ENCODE measurements at regions not wholly inside any gene's neighbourhood (a gene's known extent, or its start where the extent isn't known, plus 50 kb on each side); places are given as distances from the start of the nearest gene placed in this dataset.

DNA sequence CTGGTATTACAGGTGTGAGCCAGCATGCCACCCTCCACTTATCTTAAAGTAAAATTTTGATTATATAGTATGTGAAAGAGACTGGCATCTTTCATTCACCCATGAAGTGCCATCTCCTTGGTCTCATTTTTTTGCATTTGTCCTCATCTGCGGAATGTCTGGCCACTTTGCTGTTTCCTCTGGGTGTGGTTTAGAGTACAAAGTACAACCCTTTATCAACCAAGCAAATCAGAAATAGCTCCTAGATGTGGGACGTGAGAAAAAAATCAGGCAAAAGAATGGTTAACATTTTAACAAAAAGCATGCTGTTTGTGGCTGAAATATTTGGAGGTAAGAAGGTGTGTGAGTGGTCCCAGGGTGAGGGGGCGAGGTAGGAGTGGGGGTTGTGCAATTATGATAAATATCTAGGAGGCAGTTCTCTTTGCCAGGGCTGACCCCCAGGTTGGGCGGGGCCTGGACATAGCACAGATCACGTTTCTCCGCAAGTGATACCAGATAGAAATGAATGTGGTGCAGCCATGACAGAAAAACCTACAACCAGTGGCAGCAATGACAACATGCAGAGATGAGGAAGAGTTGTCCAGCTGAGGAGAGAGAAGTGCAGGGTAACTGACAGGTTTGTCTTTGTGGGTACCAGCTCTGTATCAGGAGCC lies 115.8 kb upstream of the SERTAD2 start:
- DNase-seq = no peak

DNA sequence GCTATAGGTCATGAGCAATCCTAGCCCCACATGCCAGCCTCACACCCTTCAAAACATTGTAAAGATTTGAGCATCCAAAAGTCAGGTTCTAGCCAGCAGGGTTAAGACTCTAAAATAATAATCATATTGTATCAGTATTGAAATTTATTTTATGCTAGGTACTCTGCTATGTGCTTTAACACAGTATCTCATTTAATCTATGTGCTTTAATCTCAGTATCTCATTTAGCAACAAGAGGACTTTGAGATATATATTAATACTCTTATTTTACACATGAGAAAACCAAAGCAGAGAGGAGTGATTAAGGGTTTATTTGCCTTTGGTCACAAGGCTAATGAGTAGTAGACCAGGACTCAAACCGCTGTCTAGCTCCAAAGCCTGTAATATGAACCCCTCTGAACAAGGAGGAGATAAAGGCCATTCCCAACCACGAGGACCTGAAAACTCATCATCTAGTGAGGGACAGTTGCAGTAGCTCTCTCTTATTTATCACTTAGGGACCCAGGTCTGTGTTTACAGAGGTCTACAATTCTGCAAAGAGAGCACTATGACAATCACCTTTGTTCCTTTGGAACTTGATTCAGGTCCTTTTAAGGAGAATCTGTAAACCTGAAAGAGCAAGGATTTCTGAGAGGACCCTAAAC lies 116.5 kb upstream of the SERTAD2 start:
- DNase-seq = no peak

DNA sequence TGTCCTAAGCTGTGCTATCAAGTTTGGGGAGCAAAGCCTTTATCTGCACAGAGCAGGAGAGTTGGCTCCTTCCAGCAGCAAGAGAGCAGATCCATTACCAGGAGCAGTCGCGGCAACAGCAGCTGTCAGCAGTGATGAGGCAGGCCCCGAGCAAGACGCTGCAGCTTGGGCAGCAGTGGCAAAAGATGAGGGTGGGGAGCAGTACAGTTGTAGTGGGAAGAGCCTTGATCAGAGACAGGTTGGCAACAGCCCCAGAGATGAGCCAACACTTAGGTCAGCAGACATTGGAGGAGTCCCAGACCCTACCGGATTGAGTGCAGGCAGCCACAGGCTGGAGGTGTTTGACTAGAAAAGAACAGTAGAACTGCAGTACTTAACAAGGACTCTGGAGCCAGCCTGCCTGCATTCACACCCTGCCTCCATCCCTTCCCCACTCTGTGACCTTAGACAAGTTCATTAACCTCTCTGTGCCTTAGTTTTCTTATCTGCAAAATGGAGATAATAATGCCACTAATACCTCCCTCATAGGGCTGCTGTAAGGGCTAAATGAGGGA lies 117.1 kb upstream of the SERTAD2 start:
- DNase-seq = no peak

DNA sequence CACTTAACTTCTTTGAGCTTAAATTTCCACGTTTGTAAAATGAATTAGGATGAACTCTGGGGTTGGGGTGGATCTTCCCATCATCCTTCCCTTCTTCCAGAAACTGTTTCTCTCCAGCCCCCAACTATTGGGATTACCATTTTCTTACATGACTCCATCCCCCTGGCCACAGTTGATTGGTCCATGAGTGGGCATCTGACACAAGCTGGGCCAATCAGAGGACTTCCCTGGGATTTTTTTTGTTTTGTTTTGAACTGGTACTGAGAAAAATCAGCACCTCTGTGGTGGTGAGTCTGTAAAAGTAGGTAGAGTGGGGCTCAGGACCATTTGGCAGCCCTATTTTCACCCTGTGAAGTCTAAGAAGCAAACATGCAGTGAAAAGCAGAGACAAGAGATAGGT lies 118.0 kb upstream of the SERTAD2 start:
- DNase-seq = no peak

DNA sequence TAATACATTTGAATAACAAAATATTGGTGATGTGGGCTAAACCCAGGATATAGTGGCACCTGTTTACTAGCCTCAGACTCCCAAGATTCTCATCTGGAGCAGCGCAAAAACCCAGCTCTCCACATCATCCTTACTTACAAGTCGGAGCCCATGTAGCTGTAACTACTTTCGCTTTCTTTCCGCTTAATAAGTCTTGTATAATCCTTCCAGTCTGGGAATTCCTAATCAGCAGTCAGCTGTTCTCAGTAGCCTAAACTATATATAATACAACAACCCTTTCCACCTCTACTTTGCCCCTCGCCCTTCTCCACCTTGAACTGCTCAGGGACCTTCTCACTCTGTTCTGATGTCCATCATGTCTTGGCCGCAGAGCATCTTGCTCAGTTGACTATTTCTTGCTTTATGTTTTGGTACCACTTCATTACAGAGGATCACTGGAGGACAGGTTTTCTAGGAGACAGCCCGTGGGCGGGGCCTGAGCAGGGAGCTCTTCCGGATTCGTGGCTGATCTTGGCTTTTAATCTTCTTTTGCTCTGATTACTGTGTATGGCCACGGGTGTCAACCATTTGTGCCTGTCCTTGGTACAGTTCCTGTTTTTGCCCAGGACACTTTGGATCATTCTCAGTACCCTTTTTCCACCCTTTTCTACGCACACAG lies 119.9 kb upstream of the SERTAD2 start:
- no peak for DNase-seq

DNA sequence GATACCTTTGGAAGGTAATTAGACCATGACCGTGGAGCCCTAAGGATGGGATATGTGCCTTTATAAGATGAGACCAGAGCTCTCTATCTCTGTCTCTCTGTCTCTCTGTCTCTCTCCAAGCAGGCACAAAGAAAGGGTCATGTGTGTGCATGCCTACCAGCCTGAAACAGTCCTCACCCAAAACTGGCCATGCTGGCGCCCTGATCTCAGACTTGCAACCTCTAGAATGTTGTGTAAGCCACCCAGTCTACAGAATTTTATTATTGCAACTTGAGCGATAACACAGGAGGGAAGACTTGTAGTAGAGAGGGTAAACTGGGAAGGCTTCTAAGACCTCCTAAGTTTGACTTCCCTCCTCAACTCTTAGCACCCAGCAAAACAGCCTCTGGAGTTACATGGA lies 124.1 kb upstream of the SERTAD2 start:
- DNase-seq = no peak

DNA sequence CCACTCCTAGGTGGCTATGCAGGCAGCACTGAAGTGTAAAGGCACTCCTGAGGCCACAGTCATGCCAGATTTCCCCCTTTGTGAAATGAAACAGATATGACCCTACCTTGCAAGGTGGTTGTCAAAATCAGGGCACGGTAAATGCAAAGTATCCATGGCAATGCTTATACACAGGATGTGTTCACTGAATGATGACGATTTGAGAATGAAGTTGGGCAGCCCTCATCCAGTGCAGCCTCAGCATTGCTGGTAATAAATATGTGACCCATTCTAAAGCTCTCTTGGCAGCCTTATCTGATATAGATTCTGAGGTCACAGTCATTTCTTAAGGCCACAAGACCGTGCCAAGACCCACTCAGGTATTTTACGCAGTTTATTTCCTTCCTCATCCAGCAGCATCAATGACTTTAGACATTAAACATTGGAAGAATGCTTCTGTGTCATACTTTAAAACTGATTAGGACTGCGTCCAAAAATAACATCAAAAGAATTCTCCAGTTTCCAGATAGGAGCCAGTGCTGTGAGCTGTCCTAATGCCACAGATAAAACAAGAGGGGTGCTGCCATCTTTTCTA lies 125.5 kb upstream of the SERTAD2 start:
- no peak for DNase-seq

DNA sequence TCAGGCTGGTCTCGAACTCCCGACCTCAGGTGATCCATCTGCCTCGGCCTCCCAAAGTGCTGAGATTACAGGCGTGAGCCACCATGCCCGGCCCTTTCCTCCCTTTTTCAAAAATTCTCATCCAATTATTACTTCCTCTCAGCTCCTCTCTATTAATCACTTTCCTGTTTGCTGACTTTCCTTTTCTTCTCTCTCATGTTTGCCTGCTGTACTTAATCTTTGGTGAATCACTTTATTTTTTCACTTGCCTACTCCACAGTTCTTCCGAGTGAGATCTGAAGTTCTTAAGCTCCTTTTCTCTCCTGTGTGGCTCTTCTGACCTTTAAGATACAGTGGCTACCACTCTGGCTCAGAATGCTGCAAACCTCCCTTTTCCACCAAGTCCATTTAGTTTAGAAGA lies 126.3 kb upstream of the SERTAD2 start:
- no peak for DNase-seq

DNA sequence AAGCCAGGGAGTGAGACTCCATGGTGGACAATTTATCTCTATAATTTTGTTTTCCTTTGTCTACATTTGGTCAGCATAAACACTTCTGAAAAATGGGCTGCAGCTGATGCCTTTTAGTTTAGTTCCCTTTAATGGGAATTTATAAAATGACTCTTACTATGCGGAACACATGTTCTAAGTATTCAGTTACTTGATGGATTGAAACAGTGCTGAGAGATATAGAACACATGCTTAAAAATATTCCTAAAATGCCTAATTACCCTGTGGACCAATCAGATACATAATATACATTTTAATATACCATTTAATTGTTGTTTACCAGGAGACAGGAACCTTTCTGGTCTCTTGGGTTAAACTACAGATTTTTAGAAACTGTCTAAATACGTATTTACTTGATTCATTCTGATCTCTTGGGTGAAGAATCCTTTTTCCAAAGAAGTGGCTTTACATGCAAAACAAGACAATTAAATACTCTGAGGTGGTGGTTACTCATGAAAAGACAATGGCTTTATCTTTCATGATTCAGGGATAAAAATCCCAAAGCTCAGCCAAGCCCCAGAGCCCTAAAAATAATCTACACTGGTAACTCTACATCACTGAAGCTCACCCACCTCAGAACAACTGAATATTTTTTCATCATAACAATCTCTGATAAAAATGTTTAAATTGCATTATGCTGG lies 128.1 kb upstream of the SERTAD2 start:
- DNase-seq = no peak

DNA sequence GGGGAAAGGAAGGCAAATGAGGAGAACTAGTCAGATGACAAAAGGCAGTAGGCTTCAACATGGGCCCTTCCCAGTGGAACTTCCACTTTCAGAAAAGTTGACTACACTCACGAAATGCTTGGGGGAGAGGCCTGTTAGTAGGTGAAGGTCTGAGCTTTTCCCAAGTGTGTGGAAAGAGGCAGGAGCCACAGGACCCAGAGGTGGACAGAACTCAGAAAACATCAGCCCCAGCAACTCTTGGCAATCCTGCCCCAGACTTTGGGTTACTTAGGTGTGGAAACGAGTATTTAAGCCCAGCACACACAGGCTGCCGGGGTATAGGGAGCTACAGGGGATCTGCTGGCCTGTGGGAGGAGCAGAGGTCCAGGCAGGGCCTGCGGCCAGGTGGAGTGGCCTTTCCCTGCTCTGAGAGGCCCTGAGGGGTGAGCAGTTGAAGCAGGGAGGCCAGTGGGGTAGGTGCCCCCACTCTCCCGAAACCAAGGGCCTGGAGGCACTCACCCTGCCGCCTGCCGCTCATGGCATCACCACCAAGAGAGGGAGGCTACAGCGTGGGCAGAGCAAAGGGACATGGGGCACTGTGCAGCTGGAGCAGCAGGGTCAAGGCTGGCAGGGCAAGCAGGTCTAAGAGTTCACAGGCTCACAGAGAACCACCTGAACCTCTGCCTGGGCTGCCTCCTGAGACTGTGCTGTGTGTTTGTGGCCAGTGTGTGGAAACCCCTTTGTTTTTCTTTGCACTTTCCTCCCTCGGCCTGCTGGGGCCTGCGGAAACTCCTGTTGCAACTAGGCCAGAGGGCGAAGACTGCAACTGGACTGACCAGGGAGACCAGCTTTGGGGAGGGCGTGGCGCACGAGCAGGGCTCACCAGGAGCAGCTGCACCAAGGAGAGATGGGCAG lies 130.7 kb upstream of the SERTAD2 start:
- peak in 1 of 2 donors; percentile 30 for DNase-seq

DNA sequence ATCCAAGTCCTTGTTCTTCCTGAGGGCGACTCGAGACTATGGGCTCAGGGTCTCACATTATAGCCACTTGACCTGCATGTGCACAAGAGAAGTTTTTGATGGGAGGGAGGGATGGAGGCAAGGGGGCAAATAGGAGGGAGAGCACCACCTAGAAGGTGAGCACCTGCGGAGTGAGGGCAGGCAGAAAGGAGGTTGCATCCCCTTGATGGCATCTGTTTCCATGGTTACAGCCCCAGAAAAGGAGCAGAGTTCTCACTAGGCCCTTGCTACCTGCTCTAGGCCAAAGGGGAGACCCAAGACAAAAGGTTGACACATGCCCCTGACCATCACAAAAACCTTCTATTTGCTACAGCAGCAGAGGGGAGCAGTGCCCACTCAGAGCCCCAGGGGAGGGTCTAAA lies 131.5 kb upstream of the SERTAD2 start:
- DNase-seq = no peak

DNA sequence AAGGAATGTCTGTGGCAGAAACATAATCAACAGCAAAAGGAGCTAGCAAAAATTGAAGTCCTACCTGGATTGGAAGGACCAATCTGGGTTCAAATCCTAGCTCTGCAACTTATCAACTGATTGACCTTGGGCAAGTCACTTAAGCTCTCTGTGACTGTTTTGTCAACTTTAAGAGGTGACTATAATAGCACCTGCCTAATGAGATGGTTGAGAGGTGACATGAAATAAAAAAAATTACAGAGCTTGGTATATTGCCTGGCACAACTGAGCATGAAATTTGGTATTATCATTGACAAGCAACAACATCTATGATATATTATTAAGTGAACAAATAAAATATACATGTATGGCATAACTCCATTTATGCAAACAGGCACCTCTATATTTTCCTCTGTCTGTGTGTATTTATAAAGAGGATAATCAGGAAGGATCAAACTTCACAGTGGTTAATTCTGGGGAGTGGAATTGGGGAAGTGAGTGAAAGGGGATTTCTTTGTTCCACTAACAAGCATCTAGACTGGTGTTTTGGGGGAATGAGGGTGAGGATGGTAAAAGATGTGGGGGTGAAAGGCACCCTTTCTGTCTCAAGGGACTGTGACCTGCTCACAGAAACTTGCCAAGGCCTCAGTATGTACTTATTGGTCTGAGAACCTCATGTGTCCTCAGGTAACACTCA lies 132.8 kb upstream of the SERTAD2 start:
- DNase-seq = peak; percentile 29 to 32

DNA sequence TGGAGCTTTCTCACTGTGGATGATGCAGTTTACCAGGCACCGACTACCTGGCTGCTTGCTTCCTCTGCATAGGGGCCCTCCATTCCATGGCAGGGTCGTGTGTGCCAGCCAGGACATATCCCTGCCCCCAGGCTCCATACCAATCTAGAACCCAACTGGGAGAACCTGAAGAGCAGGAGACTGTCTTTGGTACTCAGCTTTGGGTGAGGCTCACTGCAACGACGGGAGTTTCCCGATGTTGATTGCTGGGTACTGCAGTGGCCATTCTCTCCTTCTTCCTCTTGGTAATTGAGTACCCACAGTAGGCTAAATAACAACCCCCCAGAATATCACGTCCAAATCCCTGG lies 133.3 kb upstream of the SERTAD2 start:
- no peak for DNase-seq

DNA sequence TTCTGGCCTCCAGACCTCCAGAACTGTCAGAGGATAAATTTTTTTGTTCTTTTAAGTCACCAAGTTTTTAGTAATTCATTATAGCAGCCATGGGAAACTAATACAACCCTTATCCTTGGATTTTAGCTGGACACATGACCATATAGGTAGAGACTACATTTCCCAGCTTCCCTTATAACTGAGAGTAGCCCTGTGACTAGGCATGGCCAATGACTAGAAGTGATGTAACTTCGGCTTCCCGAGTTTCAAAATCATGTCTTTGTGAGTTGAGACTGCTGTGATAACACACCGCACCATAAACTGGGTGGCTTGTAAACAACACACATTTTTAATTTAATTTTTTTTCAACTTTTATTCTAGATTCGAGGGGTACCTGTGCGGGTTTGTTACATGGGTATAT lies 134.0 kb upstream of the SERTAD2 start:
- DNase-seq = peak; percentile 76 to 80

DNA sequence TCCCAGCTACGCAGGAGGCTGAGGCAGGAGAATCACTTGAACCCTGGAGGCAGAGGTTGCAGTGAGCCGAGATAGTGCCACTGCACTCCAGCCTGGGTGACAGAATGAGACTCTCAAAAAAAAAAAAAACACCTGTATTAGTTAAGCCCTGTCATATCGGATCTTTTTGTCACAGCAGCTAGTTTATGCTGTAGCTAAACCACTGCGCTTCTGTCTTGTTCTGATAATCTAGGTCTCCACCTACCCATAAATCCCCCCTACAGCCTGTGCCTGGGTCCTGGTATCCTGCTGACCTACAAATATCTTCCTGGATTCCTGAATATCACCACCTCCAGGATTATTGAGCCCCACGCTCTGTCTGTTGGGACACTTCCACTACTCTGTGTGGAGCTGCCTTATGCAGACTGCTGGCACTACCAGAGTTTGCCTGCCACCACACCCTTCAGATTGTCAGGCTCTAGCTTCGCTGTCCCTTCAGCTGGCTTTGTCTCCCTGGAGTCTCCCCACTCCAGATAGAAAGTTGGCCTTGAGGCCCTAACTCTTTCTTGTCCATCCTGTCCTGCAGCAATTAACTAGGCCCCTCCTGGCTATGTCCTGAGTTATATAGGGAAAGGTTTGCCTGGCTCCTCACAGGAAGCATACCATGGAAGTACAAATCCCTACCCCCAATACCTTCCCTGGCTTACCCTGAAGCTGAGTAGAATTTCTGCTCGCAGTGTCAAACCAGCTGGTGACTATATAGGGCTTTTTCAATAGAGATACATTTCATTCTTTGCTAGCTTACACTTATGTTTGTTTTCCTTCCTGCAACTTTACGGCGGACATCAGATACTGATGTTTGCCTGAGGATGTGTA lies 136.0 kb upstream of the SERTAD2 start:
- DNase-seq = no peak

DNA sequence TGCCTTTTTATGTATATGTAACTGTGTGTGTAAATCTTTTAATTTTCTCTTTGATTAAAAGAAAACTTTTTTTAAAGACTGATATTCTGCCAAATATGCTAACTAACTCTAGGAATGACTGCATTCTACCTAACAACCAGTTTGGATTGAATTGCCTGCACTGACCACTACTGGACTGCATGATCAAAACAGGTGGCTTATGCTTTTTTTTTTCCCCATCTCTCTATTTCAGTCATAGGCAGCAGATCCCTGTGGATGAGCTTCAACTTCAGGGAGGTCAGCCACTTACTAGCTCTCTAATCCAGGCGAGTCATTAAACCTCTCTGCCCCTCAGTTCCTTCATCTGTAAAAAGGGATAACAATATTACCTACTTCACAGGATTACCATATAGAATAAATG lies 138.6 kb upstream of the SERTAD2 start:
- DNase-seq = no peak

DNA sequence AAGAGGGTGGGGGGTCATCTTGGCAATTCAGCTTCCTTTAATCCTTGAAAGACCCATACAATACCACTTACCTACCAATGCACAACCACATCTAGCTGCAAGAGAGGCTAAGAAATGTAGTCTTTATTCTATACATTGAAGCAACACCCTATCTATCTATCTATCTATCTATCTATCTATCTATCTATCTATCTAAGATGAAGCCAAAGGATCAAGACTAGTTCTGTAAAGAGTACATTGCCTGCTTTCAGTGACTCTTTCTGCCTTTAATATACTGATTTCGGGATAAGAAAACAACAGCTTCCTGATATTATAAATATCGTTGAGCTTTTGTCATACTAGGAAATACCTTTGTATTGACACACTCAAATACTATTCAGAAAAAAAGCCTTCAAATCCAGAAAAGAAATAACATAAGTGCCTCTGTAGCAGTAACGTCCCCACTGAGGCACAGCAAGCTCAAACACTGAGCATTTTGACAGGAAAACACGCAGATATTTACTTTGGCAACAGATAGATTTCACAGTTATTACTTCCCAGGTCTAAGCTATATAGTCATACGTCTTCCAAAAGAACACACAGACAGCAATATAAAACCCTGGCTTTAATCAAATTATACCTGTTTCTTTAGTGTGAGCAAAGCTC lies 139.4 kb upstream of the SERTAD2 start:
- DNase-seq = no peak

DNA sequence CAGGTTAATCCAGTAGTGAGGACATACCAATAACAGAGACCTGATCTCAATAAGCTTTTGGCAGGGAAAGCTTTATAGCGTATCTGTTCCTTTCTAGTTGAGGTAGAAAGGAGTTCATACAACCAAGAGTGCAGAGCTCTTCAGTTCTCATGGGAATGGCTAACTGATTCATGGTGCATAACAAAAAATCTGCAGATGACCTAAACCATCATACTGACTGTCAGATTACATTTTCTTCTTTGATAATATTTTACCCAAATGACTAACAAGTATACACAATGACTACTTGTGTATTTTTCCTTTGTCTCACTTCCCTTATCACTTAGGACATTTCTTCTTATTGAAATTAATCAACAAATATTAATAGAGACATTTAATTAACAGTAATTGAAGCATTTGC lies 140.0 kb upstream of the SERTAD2 start:
- DNase-seq = no peak

DNA sequence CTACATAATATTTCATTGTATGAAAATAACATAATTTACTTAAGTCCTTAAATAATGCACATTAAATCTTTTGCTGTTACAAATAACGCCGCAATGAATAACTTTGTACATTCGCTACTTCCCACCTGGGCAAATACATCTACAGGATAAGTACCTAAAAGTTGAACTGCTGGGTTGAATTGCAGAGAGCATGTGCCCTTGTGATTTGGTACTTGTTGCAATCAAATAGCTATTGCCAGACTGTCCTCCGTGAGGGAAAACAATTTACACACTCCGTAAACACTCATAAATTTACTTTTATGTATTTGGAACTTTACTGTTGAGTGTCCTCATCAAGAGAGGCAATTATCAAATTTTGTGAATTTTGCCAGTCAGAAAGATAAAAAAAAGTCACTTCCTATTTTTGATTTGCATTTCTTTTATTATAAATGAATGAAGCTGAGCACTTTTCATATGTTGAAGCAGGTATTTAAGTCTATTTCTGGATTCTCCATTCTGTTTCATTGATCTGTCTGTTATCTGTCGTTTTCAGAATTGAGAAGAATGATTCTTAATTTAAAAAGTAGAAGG lies 140.8 kb upstream of the SERTAD2 start:
- DNase-seq = no peak
